ENCODE measurements at regions not wholly inside any gene's neighbourhood (a gene's known extent, or its start where the extent isn't known, plus 50 kb on each side); places are given as distances from the start of the nearest gene placed in this dataset.

GRCh38 chr4:153112041-153112441 lies 92.2 kb upstream of the TRIM2 start:
- ChIA-PET CTCF (ENCODE audit: unreplicated experiment) (no interaction called here), POLR2A (interaction anchor here (0.6 to 1.2 kb wide), 6 partner anchors 12 to 168 kb away, joined by 3 to 4 read pairs (median 3); no protein-coding TSS in a partner anchor)
- Histone ChIP-seq H3K9me2 (ENCODE audit: insufficient read depth, low read length) (no peaks in the 10 kb centered on the region), H3K4me1 (ENCODE audit: insufficient read depth, low read length, poor library complexity, severe bottlenecking) (peaks cover 20% of the 10 kb centered on the region), H3K9me3 (ENCODE audit: low read length) (no peaks in the 10 kb centered on the region), H3K79me2 (ENCODE audit: insufficient read depth, low read depth, low read length) (no peaks in the 10 kb centered on the region), H4K20me1 (ENCODE audit: insufficient read depth, low read length) (no peaks in the 10 kb centered on the region), H3K4me3 (ENCODE audit: low read depth, low read length, poor library complexity, severe bottlenecking) (no peak overlapping the region), H3K4me2 (ENCODE audit: low read length) (no peak overlapping the region), H3K27ac (ENCODE audit: low read depth, low read length, poor library complexity, severe bottlenecking) (no peak overlapping the region), H3K36me3 (ENCODE audit: insufficient read depth, low read length) (no peaks in the 10 kb centered on the region), H2AFZ (ENCODE audit: low read length) (no peak overlapping the region)
- BruUV-seq (replicated peaks): no TSS peak
- peak; percentile 40 for DNase-seq (ENCODE audit: low spot score)
- intact Hi-C loops (cut with micrococcal nuclease; ENCODE audit: unreplicated experiment): no loop called here
- TF ChIP-seq CTCF (conservative IDR thresholded peaks at IDR 0.05; ENCODE audit: low read length) (no peak), EZH2phosphoT487 (IDR thresholded peaks at IDR 0.05; ENCODE audit: borderline replicate concordance, low read depth, low read length) (no peak)

DNA sequence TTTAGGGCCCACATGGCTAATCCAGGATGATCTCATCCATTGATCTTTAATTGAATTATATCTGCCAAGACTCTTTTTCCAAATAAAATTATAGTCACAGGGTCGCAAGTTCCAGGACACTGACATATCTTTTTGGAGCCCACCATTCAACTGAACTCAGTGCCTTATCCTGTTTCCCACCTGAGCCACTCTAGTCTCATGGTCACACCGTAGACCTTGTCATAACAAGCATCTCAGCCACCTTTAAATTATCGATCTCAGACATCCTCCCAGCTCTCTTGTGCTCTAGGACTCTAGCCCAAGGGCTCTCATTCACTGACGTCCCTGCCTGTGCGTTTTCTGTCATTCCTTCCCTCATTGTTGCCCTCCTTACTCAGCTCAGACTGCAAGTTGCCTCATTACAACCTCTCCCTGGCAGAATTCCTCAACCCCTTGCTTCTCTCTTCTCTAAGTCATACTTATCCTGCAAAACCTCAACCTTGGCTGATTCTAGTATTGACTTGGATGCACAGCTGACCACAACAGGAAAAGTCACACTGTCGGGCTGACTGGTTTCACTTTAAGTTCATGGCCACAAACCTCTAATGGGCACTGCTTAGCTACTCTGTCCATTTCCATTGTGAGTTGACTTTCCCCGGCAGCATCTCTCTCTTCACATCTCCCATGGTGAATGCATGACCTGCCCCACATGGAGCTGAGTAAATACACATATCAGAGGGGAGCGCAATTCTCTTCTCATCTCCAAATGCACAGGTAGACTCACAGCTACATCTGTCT lies 91.0 kb upstream of the TRIM2 start:
- Histone ChIP-seq H3K4me2 (ENCODE audit: low read length) (no peak overlapping the region), H3K27ac (ENCODE audit: low read depth, low read length, poor library complexity, severe bottlenecking) (no peak overlapping the region), H3K9me3 (ENCODE audit: low read length) (no peaks in the 10 kb centered on the region), H3K36me3 (ENCODE audit: insufficient read depth, low read length) (no peaks in the 10 kb centered on the region), H4K20me1 (ENCODE audit: insufficient read depth, low read length) (no peaks in the 10 kb centered on the region), H3K79me2 (ENCODE audit: insufficient read depth, low read depth, low read length) (no peaks in the 10 kb centered on the region), H3K4me3 (ENCODE audit: low read depth, low read length, poor library complexity, severe bottlenecking) (no peak overlapping the region), H3K4me1 (ENCODE audit: insufficient read depth, low read length, poor library complexity, severe bottlenecking) (peaks cover 20% of the 10 kb centered on the region), H2AFZ (ENCODE audit: low read length) (no peak overlapping the region), H3K9me2 (ENCODE audit: insufficient read depth, low read length) (no peaks in the 10 kb centered on the region)
- DNase-seq (ENCODE audit: low spot score): no peak
- no TSS peak for BruUV-seq (replicated peaks)
- ChIA-PET POLR2A (interaction anchor here (0.7 to 1.2 kb wide), 3 partner anchors 13 to 540 kb away, joined by 3 to 4 read pairs (median 3); no protein-coding TSS in a partner anchor), CTCF (ENCODE audit: unreplicated experiment) (no interaction called here)
- TF ChIP-seq EZH2phosphoT487 (IDR thresholded peaks at IDR 0.05; ENCODE audit: borderline replicate concordance, low read depth, low read length): no peak
- no peak for TF ChIP-seq CTCF (conservative IDR thresholded peaks at IDR 0.05; ENCODE audit: low read length)
- intact Hi-C loops (cut with micrococcal nuclease; ENCODE audit: unreplicated experiment): no loop called here

DNA sequence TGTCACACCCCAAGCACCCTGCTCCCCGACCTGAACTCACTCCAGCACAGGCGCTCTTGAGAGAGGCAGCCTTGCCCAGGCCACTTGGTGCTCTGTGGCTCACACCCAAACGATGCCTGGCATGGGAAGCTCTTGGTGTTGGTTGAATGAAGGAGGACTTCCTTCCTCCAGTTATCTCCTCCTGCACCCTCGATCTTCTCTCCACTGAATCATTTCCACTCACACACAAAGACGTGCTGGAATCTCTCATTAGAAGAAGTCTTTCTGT lies 90.5 kb upstream of the TRIM2 start:
- POLR2A ChIA-PET: interaction anchor here (0.7 kb wide), 1 partner anchor 539 kb away, joined by 3 read pairs; no protein-coding TSS in a partner anchor
- H3K9me3 ChIP-seq (ENCODE audit: low read length): no peaks in the 10 kb centered on the region
- H3K4me3 ChIP-seq (ENCODE audit: low read depth, low read length, poor library complexity, severe bottlenecking): no peak overlapping the region
- no peak overlapping the region for H3K27ac ChIP-seq (ENCODE audit: low read depth, low read length, poor library complexity, severe bottlenecking)
- intact Hi-C loops (cut with micrococcal nuclease; ENCODE audit: unreplicated experiment): no loop called here
- H3K9me2 ChIP-seq (ENCODE audit: insufficient read depth, low read length): no peaks in the 10 kb centered on the region
- no peak overlapping the region for H3K4me2 ChIP-seq (ENCODE audit: low read length)
- no peaks in the 10 kb centered on the region for H4K20me1 ChIP-seq (ENCODE audit: insufficient read depth, low read length)
- H3K4me1 ChIP-seq (ENCODE audit: insufficient read depth, low read length, poor library complexity, severe bottlenecking): peaks cover 20% of the 10 kb centered on the region
- TF ChIP-seq EZH2phosphoT487 (IDR thresholded peaks at IDR 0.05; ENCODE audit: borderline replicate concordance, low read depth, low read length) (no peak), CTCF (conservative IDR thresholded peaks at IDR 0.05; ENCODE audit: low read length) (no peak)
- DNase-seq (ENCODE audit: low spot score): no peak
- no peak overlapping the region for H2AFZ ChIP-seq (ENCODE audit: low read length)
- H3K36me3 ChIP-seq (ENCODE audit: insufficient read depth, low read length): no peaks in the 10 kb centered on the region
- no TSS peak for BruUV-seq (replicated peaks)
- CTCF ChIA-PET (ENCODE audit: unreplicated experiment): no interaction called here
- H3K79me2 ChIP-seq (ENCODE audit: insufficient read depth, low read depth, low read length): no peaks in the 10 kb centered on the region

Data from OCI-LY7 (cell line).